ENCODE measurements at regions not wholly inside any gene's neighbourhood (a gene's known extent, or its start where the extent isn't known, plus 50 kb on each side); places are given as distances from the start of the nearest gene placed in this dataset.

- H3K9ac ChIP-seq: no peak overlapping the region
- no peaks in the 10 kb centered on the region for H3K27me3 ChIP-seq (ENCODE audit: insufficient read depth, low read depth)
- H3K36me3 ChIP-seq (ENCODE audit: insufficient read depth): no peaks in the 10 kb centered on the region; the same call in 1 of the 2 replicates
- no peak overlapping the region for H3K27ac ChIP-seq
- H3K4me3 ChIP-seq (IDR thresholded peaks at IDR 0.05; ENCODE audit: insufficient read depth, low read depth, low read length): no peak overlapping the region
- no peaks in the 10 kb centered on the region for H3K4me1 ChIP-seq (ENCODE audit: low read depth, poor library complexity, severe bottlenecking)
- H3K79me2 ChIP-seq (ENCODE audit: insufficient read depth, low read depth): no peaks in the 10 kb centered on the region
- H2AFZ ChIP-seq (ENCODE audit: low read depth): no peak overlapping the region
- no peak for TF ChIP-seq CTCF (conservative IDR thresholded peaks at IDR 0.05; ENCODE audit: low read depth, low read length)
- no peaks in the 10 kb centered on the region; the same call in 1 of the 2 replicates for H4K20me1 ChIP-seq (ENCODE audit: insufficient read depth)
- no peak overlapping the region for H3K4me2 ChIP-seq
Observed at GRCh38 chr3:191808073-191808472, 347.1 kb downstream of the PYDC2 start.

GRCh38 chr3:191809326-191809949 is 348.5 kb downstream of the PYDC2 start:
- no peaks in the 10 kb centered on the region for H3K36me3 ChIP-seq (ENCODE audit: insufficient read depth)

GRCh38 chr3:191813245-191813644 is 352.3 kb downstream of the PYDC2 start:
- no peak overlapping the region for H3K4me3 ChIP-seq (IDR thresholded peaks at IDR 0.05; ENCODE audit: insufficient read depth, low read depth, low read length)
- H3K4me2 ChIP-seq: no peak overlapping the region
- no peak for TF ChIP-seq CTCF (conservative IDR thresholded peaks at IDR 0.05; ENCODE audit: low read depth, low read length)
- H3K9ac ChIP-seq: no peak overlapping the region
- H2AFZ ChIP-seq (ENCODE audit: low read depth): no peak overlapping the region
- no peaks in the 10 kb centered on the region for H3K4me1 ChIP-seq (ENCODE audit: low read depth, poor library complexity, severe bottlenecking)
- no peaks in the 10 kb centered on the region for H3K36me3 ChIP-seq (ENCODE audit: insufficient read depth)
- H4K20me1 ChIP-seq (ENCODE audit: insufficient read depth): no peaks in the 10 kb centered on the region; the same call in 1 of the 2 replicates
- no peaks in the 10 kb centered on the region for H3K79me2 ChIP-seq (ENCODE audit: insufficient read depth, low read depth)
- H3K27ac ChIP-seq: no peak overlapping the region
- no peaks in the 10 kb centered on the region for H3K27me3 ChIP-seq (ENCODE audit: insufficient read depth, low read depth)

More at GRCh38 chr3:191809326-191809949, 348.5 kb downstream of the PYDC2 start:
- TF ChIP-seq CTCF (conservative IDR thresholded peaks at IDR 0.05; ENCODE audit: low read depth, low read length): no peak
- no peak overlapping the region for H3K27ac ChIP-seq
- H3K27me3 ChIP-seq (ENCODE audit: insufficient read depth, low read depth): no peaks in the 10 kb centered on the region
- no peak overlapping the region for H3K9ac ChIP-seq
- H4K20me1 ChIP-seq (ENCODE audit: insufficient read depth): no peaks in the 10 kb centered on the region; the same call in 1 of the 2 replicates
- H2AFZ ChIP-seq (ENCODE audit: low read depth): no peak overlapping the region
- no peaks in the 10 kb centered on the region for H3K4me1 ChIP-seq (ENCODE audit: low read depth, poor library complexity, severe bottlenecking)
- no peak overlapping the region for H3K4me3 ChIP-seq (IDR thresholded peaks at IDR 0.05; ENCODE audit: insufficient read depth, low read depth, low read length)
- H3K4me2 ChIP-seq: no peak overlapping the region
- no peaks in the 10 kb centered on the region for H3K79me2 ChIP-seq (ENCODE audit: insufficient read depth, low read depth)

- Histone ChIP-seq H3K4me1 (ENCODE audit: low read depth, poor library complexity, severe bottlenecking) (no peaks in the 10 kb centered on the region), H3K36me3 (ENCODE audit: insufficient read depth) (no peaks in the 10 kb centered on the region), H3K79me2 (ENCODE audit: insufficient read depth, low read depth) (no peaks in the 10 kb centered on the region), H3K27me3 (ENCODE audit: insufficient read depth, low read depth) (no peaks in the 10 kb centered on the region), H3K4me2 (no peak overlapping the region), H3K4me3 (IDR thresholded peaks at IDR 0.05; ENCODE audit: insufficient read depth, low read depth, low read length) (no peak overlapping the region), H4K20me1 (ENCODE audit: insufficient read depth) (no peaks in the 10 kb centered on the region), H3K27ac (no peak overlapping the region), H3K9ac (no peak overlapping the region), H2AFZ (ENCODE audit: low read depth) (no peak overlapping the region)
- TF ChIP-seq CTCF (conservative IDR thresholded peaks at IDR 0.05; ENCODE audit: low read depth, low read length): no peak
Observed at GRCh38 chr3:191848818-191849217, 387.9 kb downstream of the PYDC2 start.
